ENCODE measurements at regions not wholly inside any gene's neighbourhood (a gene's known extent, or its start where the extent isn't known, plus 50 kb on each side); places are given as distances from the start of the nearest gene placed in this dataset.

- Histone ChIP-seq H3K36me3 (ENCODE audit: control insufficient read depth, insufficient read depth, low read length) (no peaks in the 10 kb centered on the region), H3K27me3 (ENCODE audit: control insufficient read depth, insufficient read depth, low read length) (no peaks in the 10 kb centered on the region), H3K9me3 (ENCODE audit: control insufficient read depth, insufficient read depth, low read length) (no peaks in the 10 kb centered on the region), H3K27ac (ENCODE audit: low read length) (no peak overlapping the region), H3K4me3 (ENCODE audit: low read length) (no peak overlapping the region), H3K4me1 (ENCODE audit: control insufficient read depth, insufficient read depth, low read length) (no peaks in the 10 kb centered on the region)
- ATAC-seq (no peak), DNase-seq (no peak)
- intact Hi-C loops (cut with micrococcal nuclease), result no loop called here
- no peak for TF ChIP-seq CTCF (IDR thresholded peaks at IDR 0.05)
- H3K4me3 Mint-ChIP-seq, result no peak overlapping the region
- H3K36me3 Mint-ChIP-seq, result no peaks in the 10 kb centered on the region
- H3K27ac Mint-ChIP-seq, result no peak overlapping the region
- H3K4me1 Mint-ChIP-seq, result no peaks in the 10 kb centered on the region
- H3K9me3 Mint-ChIP-seq, result no peaks in the 10 kb centered on the region
- peaks cover 0 to 3% of the 10 kb centered on the region in 2 donors for H3K27me3 Mint-ChIP-seq (ENCODE audit: low read depth in 2 of 2)
- 83% methylated on average over 2 of the region's 2 CpGs for WGBS (ENCODE audit: insufficient coverage)
These were observed 295.2 kb upstream of the IGFBP7 start for GRCh38 chr4:57405359-57405758.

- Mint-ChIP-seq H3K9me3 (no peaks in the 10 kb centered on the region), H3K27ac (no peak overlapping the region), H3K4me1 (no peaks in the 10 kb centered on the region), H3K27me3 (ENCODE audit: low read depth in 2 of 2) (peaks cover 0 to 3% of the 10 kb centered on the region in 2 donors), H3K36me3 (no peaks in the 10 kb centered on the region), H3K4me3 (no peak overlapping the region)
- Histone ChIP-seq H3K4me3 (ENCODE audit: low read length) (no peak overlapping the region), H3K36me3 (ENCODE audit: control insufficient read depth, insufficient read depth, low read length) (no peaks in the 10 kb centered on the region), H3K9me3 (ENCODE audit: control insufficient read depth, insufficient read depth, low read length) (no peaks in the 10 kb centered on the region), H3K27ac (ENCODE audit: low read length) (no peak overlapping the region), H3K27me3 (ENCODE audit: control insufficient read depth, insufficient read depth, low read length) (no peaks in the 10 kb centered on the region), H3K4me1 (ENCODE audit: control insufficient read depth, insufficient read depth, low read length) (no peaks in the 10 kb centered on the region)
- DNase-seq, result no peak
- ATAC-seq, result no peak
- WGBS (ENCODE audit: insufficient coverage), result 57% methylated on average over 4 of the region's 4 CpGs
- no peak for TF ChIP-seq CTCF (IDR thresholded peaks at IDR 0.05)
- intact Hi-C loops (cut with micrococcal nuclease), result no loop called here
These were observed 294.3 kb upstream of the IGFBP7 start for GRCh38 chr4:57404483-57404882.

- Histone ChIP-seq H3K36me3 (ENCODE audit: control insufficient read depth, insufficient read depth, low read length) (no peaks in the 10 kb centered on the region), H3K9me3 (ENCODE audit: control insufficient read depth, insufficient read depth, low read length) (no peaks in the 10 kb centered on the region), H3K4me3 (ENCODE audit: low read length) (no peak overlapping the region), H3K27ac (ENCODE audit: low read length) (no peak overlapping the region), H3K4me1 (ENCODE audit: control insufficient read depth, insufficient read depth, low read length) (no peaks in the 10 kb centered on the region), H3K27me3 (ENCODE audit: control insufficient read depth, insufficient read depth, low read length) (no peaks in the 10 kb centered on the region)
- no peak overlapping the region for H3K4me3 Mint-ChIP-seq
- H3K27ac Mint-ChIP-seq, result no peak overlapping the region
- DNase-seq (no peak), ATAC-seq (no peak)
- H3K27me3 Mint-ChIP-seq (ENCODE audit: low read depth in 2 of 2), result peaks cover 0 to 3% of the 10 kb centered on the region in 2 donors
- no peaks in the 10 kb centered on the region for H3K9me3 Mint-ChIP-seq
- TF ChIP-seq CTCF (IDR thresholded peaks at IDR 0.05), result no peak
- H3K36me3 Mint-ChIP-seq, result no peaks in the 10 kb centered on the region
- WGBS (ENCODE audit: insufficient coverage), result 77% methylated on average over 2 of the region's 2 CpGs
- no peaks in the 10 kb centered on the region for H3K4me1 Mint-ChIP-seq
- intact Hi-C loops (cut with micrococcal nuclease), result no loop called here
These were observed 293.4 kb upstream of the IGFBP7 start for GRCh38 chr4:57403591-57403990.

DNA sequence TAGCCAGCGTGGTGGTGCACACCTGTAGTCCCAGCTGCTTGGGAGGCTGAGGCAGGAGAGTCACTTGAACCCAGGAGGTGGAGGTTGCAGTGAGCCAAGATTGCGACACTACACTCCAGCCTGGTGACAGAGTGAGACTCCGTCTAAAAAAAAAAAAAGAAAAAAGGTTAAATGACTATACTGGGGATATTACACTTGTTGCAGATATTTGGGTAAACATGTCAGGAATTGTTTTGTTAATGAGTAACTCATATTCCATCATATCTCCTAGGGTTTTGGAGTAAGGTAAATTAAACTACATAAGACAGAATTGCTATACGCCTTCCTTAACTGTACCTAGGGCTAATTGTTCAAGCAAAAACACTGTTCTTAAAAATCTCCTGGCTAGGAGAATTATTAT lies 291.4 kb upstream of the IGFBP7 start:
- Mint-ChIP-seq H3K27me3 (ENCODE audit: low read depth in 2 of 2) (peaks cover 0 to 3% of the 10 kb centered on the region in 2 donors), H3K9me3 (no peaks in the 10 kb centered on the region), H3K4me3 (no peak overlapping the region), H3K36me3 (no peaks in the 10 kb centered on the region), H3K4me1 (no peaks in the 10 kb centered on the region), H3K27ac (no peak overlapping the region)
- Histone ChIP-seq H3K4me1 (ENCODE audit: control insufficient read depth, insufficient read depth, low read length) (no peaks in the 10 kb centered on the region), H3K4me3 (ENCODE audit: low read length) (no peak overlapping the region), H3K27ac (ENCODE audit: low read length) (no peak overlapping the region), H3K9me3 (ENCODE audit: control insufficient read depth, insufficient read depth, low read length) (no peaks in the 10 kb centered on the region), H3K36me3 (ENCODE audit: control insufficient read depth, insufficient read depth, low read length) (no peaks in the 10 kb centered on the region), H3K27me3 (ENCODE audit: control insufficient read depth, insufficient read depth, low read length) (no peaks in the 10 kb centered on the region)
- ATAC-seq (no peak), DNase-seq (no peak)
- no peak for TF ChIP-seq CTCF (IDR thresholded peaks at IDR 0.05)
- WGBS (ENCODE audit: insufficient coverage), result 86% methylated on average over 3 of the region's 4 CpGs
- intact Hi-C loops (cut with micrococcal nuclease), result no loop called here

Measured in natural killer cell (primary cell).